Activated CD4-positive, alpha-beta T cell treated with anti-CD3 and anti-CD28 coated beads, Interleukin-2, amount 10 ng/mL, durations not matched to agents 7 days and 5 days (primary cell): ENCODE measurements at regions not wholly inside any gene's neighbourhood (a gene's known extent, or its start where the extent isn't known, plus 50 kb on each side); places are given as distances from the start of the nearest gene placed in this dataset.
"Not testable (repeated sequence)": the region's sequence is repeated elsewhere in the genome, so short reads cannot be mapped to it uniquely, and the experiment has no call there.

ENCODE experiments used
- CTCF ChIA-PET: fragments of 350-600 bp; sonication (Branson Sonifier 250); formaldehyde crosslinking; loops from one replicate; lab custom pipeline; 2021; ENCODE audit warnings: antibody characterized with exemption; lab: Charles Lee
- POLR2A ChIA-PET: fragments of 350-600 bp; sonication (Branson Sonifier 250); formaldehyde crosslinking; loops from one replicate; lab custom pipeline; 2021; ENCODE audit warnings: antibody characterized with exemption; lab: Charles Lee
- DNase-seq: peaks from one replicate; pipeline ENCODE4 v3.0.0-alpha.2; 2020
- H3K27ac Mint-ChIP-seq: one replicate; pipeline ENCODE4 v1.8.0; 2021; ENCODE audit warnings: mild to moderate bottlenecking, moderate library complexity, mixed read lengths
- H3K27me3 Mint-ChIP-seq: one replicate; pipeline ENCODE4 v1.8.0; 2021; ENCODE audit warnings: mixed read lengths
- H3K36me3 Mint-ChIP-seq: one replicate; pipeline ENCODE4 v1.8.0; 2021; ENCODE audit warnings: low read depth, mixed read lengths
- H3K4me1 Mint-ChIP-seq: one replicate; pipeline ENCODE4 v1.8.0; 2021; ENCODE audit warnings: mixed read lengths
- H3K4me3 Mint-ChIP-seq: one replicate; pipeline ENCODE4 v1.8.0; 2021; ENCODE audit warnings: mild to moderate bottlenecking, moderate library complexity, mixed read lengths
- H3K9me3 Mint-ChIP-seq: one replicate; pipeline ENCODE4 v1.8.0; 2021; ENCODE audit warnings: mixed read lengths

- POLR2A ChIA-PET, result no interaction called here
- H3K36me3 Mint-ChIP-seq, result no peaks in the 10 kb centered on the region
- no peaks in the 10 kb centered on the region for H3K4me1 Mint-ChIP-seq
- no peaks in the 10 kb centered on the region for H3K27me3 Mint-ChIP-seq
- no peaks in the 10 kb centered on the region for H3K9me3 Mint-ChIP-seq
- DNase-seq, result no peak
- H3K27ac Mint-ChIP-seq, result no peak overlapping the region
- CTCF ChIA-PET, result no interaction called here
- H3K4me3 Mint-ChIP-seq, result no peak overlapping the region
Measured at GRCh38 chr3:144737281-144737680, 765.7 kb downstream of the DIPK2A start.

GRCh38 chr3:144743225-144743668 is 771.6 kb downstream of the DIPK2A start:
- Mint-ChIP-seq H3K36me3 (no peaks in the 10 kb centered on the region), H3K27ac (no peak overlapping the region)
- no peak for DNase-seq

GRCh38 chr3:144744473-144744872 is 772.9 kb downstream of the DIPK2A start:
- ChIA-PET POLR2A (no interaction called here), CTCF (no interaction called here)
- no peak overlapping the region for H3K4me3 Mint-ChIP-seq
- no peaks in the 10 kb centered on the region for H3K9me3 Mint-ChIP-seq
- no peak for DNase-seq
- no peaks in the 10 kb centered on the region for H3K4me1 Mint-ChIP-seq
- no peaks in the 10 kb centered on the region for H3K36me3 Mint-ChIP-seq
- H3K27me3 Mint-ChIP-seq, result no peaks in the 10 kb centered on the region
- H3K27ac Mint-ChIP-seq, result no peak overlapping the region

More at GRCh38 chr3:144743225-144743668, 771.6 kb downstream of the DIPK2A start:
- H3K4me1 Mint-ChIP-seq, result no peaks in the 10 kb centered on the region
- H3K9me3 Mint-ChIP-seq, result no peaks in the 10 kb centered on the region
- H3K4me3 Mint-ChIP-seq, result no peak overlapping the region
- no peaks in the 10 kb centered on the region for H3K27me3 Mint-ChIP-seq
- CTCF ChIA-PET, result no interaction called here
- POLR2A ChIA-PET, result no interaction called here

GRCh38 chr3:144746631-144747030 is 775.0 kb downstream of the DIPK2A start:
- Mint-ChIP-seq H3K27ac (no peak overlapping the region), H3K36me3 (no peaks in the 10 kb centered on the region), H3K4me1 (no peaks in the 10 kb centered on the region), H3K9me3 (no peaks in the 10 kb centered on the region), H3K27me3 (no peaks in the 10 kb centered on the region), H3K4me3 (no peak overlapping the region)
- POLR2A ChIA-PET, result interaction anchor here (0.5 kb wide), 1 partner anchor 424 kb away, joined by 3 read pairs; no protein-coding TSS in a partner anchor
- CTCF ChIA-PET, result no interaction called here
- DNase-seq, result no peak

GRCh38 chr3:144749536-144750253 is 778.1 kb downstream of the DIPK2A start:
- DNase-seq, H3K9me3 Mint-ChIP-seq, H3K27ac Mint-ChIP-seq, CTCF ChIA-PET, POLR2A ChIA-PET, H3K27me3 Mint-ChIP-seq, H3K4me3 Mint-ChIP-seq, H3K36me3 Mint-ChIP-seq, H3K4me1 Mint-ChIP-seq: not testable (repeated sequence)

- Mint-ChIP-seq H3K27ac (no peak overlapping the region), H3K27me3 (no peaks in the 10 kb centered on the region), H3K36me3 (no peaks in the 10 kb centered on the region), H3K4me3 (no peak overlapping the region), H3K9me3 (no peaks in the 10 kb centered on the region), H3K4me1 (no peaks in the 10 kb centered on the region)
- POLR2A ChIA-PET, result no interaction called here
- no peak for DNase-seq
- CTCF ChIA-PET, result no interaction called here
Measured at GRCh38 chr3:144754076-144754783, 782.6 kb downstream of the DIPK2A start.

GRCh38 chr3:144756704-144757440 is 785.2 kb downstream of the DIPK2A start:
- H3K4me3 Mint-ChIP-seq, result no peak overlapping the region
- H3K9me3 Mint-ChIP-seq, result no peaks in the 10 kb centered on the region
- POLR2A ChIA-PET, result no interaction called here
- no peaks in the 10 kb centered on the region for H3K4me1 Mint-ChIP-seq
- no peak overlapping the region for H3K27ac Mint-ChIP-seq
- CTCF ChIA-PET, result no interaction called here
- no peaks in the 10 kb centered on the region for H3K27me3 Mint-ChIP-seq
- no peaks in the 10 kb centered on the region for H3K36me3 Mint-ChIP-seq
- no peak for DNase-seq

- Mint-ChIP-seq H3K9me3 (no peaks in the 10 kb centered on the region), H3K27ac (no peak overlapping the region), H3K36me3 (no peaks in the 10 kb centered on the region), H3K4me1 (no peaks in the 10 kb centered on the region), H3K27me3 (no peaks in the 10 kb centered on the region), H3K4me3 (no peak overlapping the region)
- ChIA-PET POLR2A (no interaction called here), CTCF (no interaction called here)
- DNase-seq, result no peak
Measured at GRCh38 chr3:144760831-144761230, 789.2 kb downstream of the DIPK2A start.

GRCh38 chr3:144762091-144762490 is 790.5 kb downstream of the DIPK2A start:
- H3K27me3 Mint-ChIP-seq, result no peaks in the 10 kb centered on the region
- H3K4me3 Mint-ChIP-seq, result no peak overlapping the region
- H3K36me3 Mint-ChIP-seq, result no peaks in the 10 kb centered on the region
- H3K4me1 Mint-ChIP-seq, result no peaks in the 10 kb centered on the region
- H3K27ac Mint-ChIP-seq, result no peak overlapping the region
- ChIA-PET POLR2A (no interaction called here), CTCF (no interaction called here)
- DNase-seq, result no peak
- no peaks in the 10 kb centered on the region for H3K9me3 Mint-ChIP-seq

GRCh38 chr3:144763878-144764454 is 792.3 kb downstream of the DIPK2A start:
- no peaks in the 10 kb centered on the region for H3K36me3 Mint-ChIP-seq
- no peak overlapping the region for H3K4me3 Mint-ChIP-seq
- DNase-seq, result no peak
- no peaks in the 10 kb centered on the region for H3K9me3 Mint-ChIP-seq
- CTCF ChIA-PET, result no interaction called here
- no peak overlapping the region for H3K27ac Mint-ChIP-seq
- POLR2A ChIA-PET, result no interaction called here
- no peaks in the 10 kb centered on the region for H3K27me3 Mint-ChIP-seq
- no peaks in the 10 kb centered on the region for H3K4me1 Mint-ChIP-seq

GRCh38 chr3:144770281-144770680 is 798.7 kb downstream of the DIPK2A start:
- no peaks in the 10 kb centered on the region for H3K4me1 Mint-ChIP-seq
- H3K4me3 Mint-ChIP-seq, result no peak overlapping the region
- no peaks in the 10 kb centered on the region for H3K9me3 Mint-ChIP-seq
- CTCF ChIA-PET, result no interaction called here
- no peaks in the 10 kb centered on the region for H3K27me3 Mint-ChIP-seq
- H3K36me3 Mint-ChIP-seq, result no peaks in the 10 kb centered on the region
- no peak overlapping the region for H3K27ac Mint-ChIP-seq
- DNase-seq, result no peak
- POLR2A ChIA-PET, result no interaction called here

GRCh38 chr3:144770915-144771351 is 799.3 kb downstream of the DIPK2A start:
- DNase-seq, result no peak
- H3K27me3 Mint-ChIP-seq, result no peaks in the 10 kb centered on the region
- H3K9me3 Mint-ChIP-seq, result no peaks in the 10 kb centered on the region
- H3K27ac Mint-ChIP-seq, result no peak overlapping the region
- no peaks in the 10 kb centered on the region for H3K4me1 Mint-ChIP-seq
- ChIA-PET POLR2A (no interaction called here), CTCF (no interaction called here)
- H3K36me3 Mint-ChIP-seq, result no peaks in the 10 kb centered on the region
- H3K4me3 Mint-ChIP-seq, result no peak overlapping the region

GRCh38 chr3:144771381-144771870 is 799.8 kb downstream of the DIPK2A start:
- Mint-ChIP-seq H3K27ac (no peak overlapping the region), H3K4me1 (no peaks in the 10 kb centered on the region), H3K9me3 (no peaks in the 10 kb centered on the region), H3K36me3 (no peaks in the 10 kb centered on the region), H3K27me3 (no peaks in the 10 kb centered on the region), H3K4me3 (no peak overlapping the region)
- POLR2A ChIA-PET, result no interaction called here
- CTCF ChIA-PET, result no interaction called here
- no peak for DNase-seq
